Stimulated activated naive CD8-positive, alpha-beta T cell treated with anti-CD3 and anti-CD28 coated beads, Interleukin-15, amount 100 ng/mL, for 72 hours (primary cell): ENCODE measurements at regions not wholly inside any gene's neighbourhood (a gene's known extent, or its start where the extent isn't known, plus 50 kb on each side); places are given as distances from the start of the nearest gene placed in this dataset.
"Not testable (repeated sequence)": the region's sequence is repeated elsewhere in the genome, so short reads cannot be mapped to it uniquely, and the experiment has no call there.

Experiments used
- ATAC-seq: fragments of 150-1000 bp; cut with Tn5 transposase; 2 replicates; pipeline ENCODE4 v1.10.0; 2021; ENCODE audit warnings: mild to moderate bottlenecking, moderate library complexity
- DNase-seq, 2 donors: peaks; one replicate each; pipeline ENCODE4 v3.0.0; 2021 to 2022
- H3K27ac Mint-ChIP-seq, 2 donors: one replicate each; pipeline ENCODE4 v1.8.0; 2022; ENCODE audit warnings: mild to moderate bottlenecking in 2 of 2, mixed read lengths in 2 of 2, moderate library complexity in 2 of 2
- H3K27me3 Mint-ChIP-seq: one replicate; pipeline ENCODE4 v1.8.0; 2022; ENCODE audit warnings: mixed read lengths
- H3K4me1 Mint-ChIP-seq: one replicate; pipeline ENCODE4 v1.8.0; 2022; ENCODE audit warnings: mild to moderate bottlenecking, mixed read lengths
- H3K4me3 Mint-ChIP-seq, 2 donors: one replicate each; pipeline ENCODE4 v1.8.0; 2022; ENCODE audit warnings: mild to moderate bottlenecking in 2 of 2, mixed read lengths in 2 of 2, moderate library complexity in 1 of 2
- H3K9me3 Mint-ChIP-seq, 2 donors: one replicate each; pipeline ENCODE4 v1.8.0; 2022; ENCODE audit warnings: mixed read lengths in 2 of 2

DNA sequence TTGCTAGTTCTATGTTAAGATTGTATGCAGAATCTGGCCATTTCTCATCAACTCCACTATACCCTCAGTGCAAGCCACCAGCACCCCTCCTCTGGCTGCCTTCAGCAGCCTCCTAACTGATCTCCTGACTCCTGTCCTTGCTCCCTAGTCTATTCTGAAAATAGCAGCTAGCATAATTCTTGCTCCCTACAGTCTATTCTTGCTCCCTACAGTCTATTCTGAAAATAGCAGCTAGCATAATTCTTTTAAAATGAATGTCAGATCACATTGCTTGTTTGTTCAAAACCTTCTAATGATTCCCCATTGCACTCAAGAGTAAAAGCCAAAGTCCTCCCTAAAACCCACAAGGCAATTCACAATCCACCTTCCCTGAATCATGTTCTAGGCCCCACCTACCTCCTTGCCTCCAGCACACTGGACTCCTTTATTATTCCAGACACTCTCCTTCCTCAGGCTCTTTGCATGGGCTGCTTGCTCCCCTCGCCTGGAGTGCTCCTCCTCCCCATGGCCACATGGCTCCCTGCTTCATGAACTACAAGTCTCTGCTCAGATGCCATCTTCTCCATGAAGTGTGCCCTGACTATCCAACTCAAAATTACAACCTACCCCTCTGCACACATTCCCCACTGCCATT is 164.2 kb upstream of the TNFAIP3 start:
- no peaks in the 10 kb centered on the region for H3K27me3 Mint-ChIP-seq
- H3K9me3 Mint-ChIP-seq: no peaks in the 10 kb centered on the region
- ATAC-seq: no peak
- DNase-seq: no peak
- H3K4me3 Mint-ChIP-seq: no peak overlapping the region
- H3K27ac Mint-ChIP-seq: peak overlapping the region in 1 of 2 donors; percentile 59
- peaks cover 71% of the 10 kb centered on the region for H3K4me1 Mint-ChIP-seq

DNA sequence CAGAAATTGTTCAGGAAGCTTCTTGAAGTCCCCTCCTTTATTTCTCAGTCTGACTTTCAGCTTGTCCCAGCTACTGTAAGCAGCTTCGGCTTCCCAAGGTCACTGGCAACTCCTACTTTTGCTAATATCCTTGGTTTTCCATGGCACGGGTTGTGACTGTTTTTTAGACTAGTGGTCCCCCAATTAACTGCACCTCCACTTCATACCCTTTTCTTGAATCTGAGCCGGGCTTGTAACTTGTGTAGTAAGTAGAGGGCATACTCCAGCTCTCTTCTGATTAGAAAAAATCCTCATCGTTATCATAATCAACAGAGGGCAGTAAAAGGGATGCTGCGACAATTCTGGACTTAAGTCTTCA is 162.3 kb upstream of the TNFAIP3 start:
- Mint-ChIP-seq H3K4me3 (no peak overlapping the region), H3K27ac (no peak overlapping the region), H3K27me3 (no peaks in the 10 kb centered on the region), H3K9me3 (no peaks in the 10 kb centered on the region), H3K4me1 (peaks cover 75% of the 10 kb centered on the region)
- ATAC-seq: no peak
- DNase-seq: no peak

DNA sequence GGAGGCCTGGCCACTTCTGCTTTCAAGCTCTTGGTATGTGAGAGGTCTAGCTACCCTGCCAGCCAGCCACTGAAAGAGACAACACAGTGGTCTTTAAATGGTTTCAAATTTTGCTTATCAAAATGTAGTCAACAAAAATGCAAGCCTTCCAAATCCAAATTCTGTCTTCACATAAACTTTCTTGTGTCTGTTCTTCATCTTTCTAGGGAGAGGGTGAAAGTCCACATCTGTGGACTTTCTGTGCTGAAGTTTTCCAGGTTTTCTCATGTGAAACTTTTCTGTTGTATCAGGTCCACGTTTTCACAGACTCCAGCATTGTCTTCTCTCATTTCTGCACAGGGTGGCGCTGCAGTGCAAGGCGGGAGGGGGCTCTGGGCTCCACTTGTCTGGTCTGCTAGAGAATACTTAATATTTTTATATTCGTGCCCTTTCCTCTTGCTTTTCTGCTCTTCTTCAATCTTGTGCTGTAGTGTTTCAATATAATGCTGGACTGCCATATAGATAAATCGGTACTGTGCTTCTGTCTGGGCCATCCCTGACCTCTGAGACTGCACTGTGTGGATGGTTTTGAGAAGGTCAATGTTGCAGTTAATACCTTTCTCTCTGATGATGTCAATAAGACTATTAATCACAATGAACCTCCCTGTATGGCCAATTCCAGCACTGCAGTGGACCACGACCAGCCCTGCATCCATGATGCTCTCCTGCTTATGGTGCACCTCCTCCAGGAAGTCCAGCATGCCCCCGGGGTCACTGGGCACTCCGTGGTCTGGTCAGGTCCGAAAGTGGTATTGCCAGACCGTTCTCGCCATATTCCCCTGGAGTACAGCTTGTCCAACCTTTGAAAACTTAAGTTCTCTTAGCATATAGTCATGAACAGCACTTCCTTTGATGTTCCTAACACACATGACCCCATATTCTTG is 161.6 kb upstream of the TNFAIP3 start:
- Mint-ChIP-seq H3K4me1 (peaks cover 75% of the 10 kb centered on the region), H3K27ac (peak overlapping the region in 1 of 2 donors; percentile 75), H3K4me3 (peak overlapping the region in 1 of 2 donors; percentile 30), H3K9me3 (no peaks in the 10 kb centered on the region), H3K27me3 (no peaks in the 10 kb centered on the region)
- ATAC-seq (peak; percentile 49), DNase-seq (peak; percentile 71 to 73)

DNA sequence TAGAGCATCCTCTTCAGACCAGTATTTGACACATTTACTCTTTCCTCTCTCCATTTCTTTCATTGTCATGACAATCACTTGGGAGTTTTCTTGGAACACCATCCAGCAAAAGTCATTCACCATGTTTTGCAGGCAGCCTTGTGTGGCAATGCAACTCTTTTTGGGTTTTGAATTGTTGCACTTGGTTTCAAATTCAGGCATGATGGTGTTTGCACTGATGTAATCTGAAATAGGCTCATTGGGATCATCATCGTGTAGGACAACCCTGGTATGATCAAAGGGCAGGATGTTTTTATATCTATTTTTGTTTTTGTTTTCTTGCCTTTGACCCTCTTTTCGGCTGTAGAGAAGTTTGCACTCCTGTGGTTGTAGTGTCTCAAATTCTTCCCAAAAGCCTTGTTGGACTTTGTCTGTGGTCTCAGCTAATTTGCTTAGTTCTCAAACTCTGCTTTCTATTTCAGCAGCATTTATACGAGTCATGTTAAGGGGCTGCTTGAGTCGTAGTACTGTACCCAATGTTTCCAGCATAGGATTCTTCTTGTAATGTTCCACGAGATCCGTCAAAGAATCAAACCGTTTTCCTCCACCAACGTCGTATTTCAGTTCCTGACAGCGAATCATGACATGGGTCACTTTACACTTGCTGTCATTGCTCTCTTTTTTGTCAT is 160.8 kb upstream of the TNFAIP3 start:
- H3K9me3 Mint-ChIP-seq: peaks cover 1 to 3% of the 10 kb centered on the region in 2 donors
- peak overlapping the region in 1 of 2 donors; percentile 1 for H3K4me3 Mint-ChIP-seq
- no peaks in the 10 kb centered on the region for H3K27me3 Mint-ChIP-seq
- H3K27ac Mint-ChIP-seq: peak overlapping the region in 1 of 2 donors; percentile 13
- peaks cover 72% of the 10 kb centered on the region for H3K4me1 Mint-ChIP-seq
- DNase-seq: no peak
- ATAC-seq: no peak

DNA sequence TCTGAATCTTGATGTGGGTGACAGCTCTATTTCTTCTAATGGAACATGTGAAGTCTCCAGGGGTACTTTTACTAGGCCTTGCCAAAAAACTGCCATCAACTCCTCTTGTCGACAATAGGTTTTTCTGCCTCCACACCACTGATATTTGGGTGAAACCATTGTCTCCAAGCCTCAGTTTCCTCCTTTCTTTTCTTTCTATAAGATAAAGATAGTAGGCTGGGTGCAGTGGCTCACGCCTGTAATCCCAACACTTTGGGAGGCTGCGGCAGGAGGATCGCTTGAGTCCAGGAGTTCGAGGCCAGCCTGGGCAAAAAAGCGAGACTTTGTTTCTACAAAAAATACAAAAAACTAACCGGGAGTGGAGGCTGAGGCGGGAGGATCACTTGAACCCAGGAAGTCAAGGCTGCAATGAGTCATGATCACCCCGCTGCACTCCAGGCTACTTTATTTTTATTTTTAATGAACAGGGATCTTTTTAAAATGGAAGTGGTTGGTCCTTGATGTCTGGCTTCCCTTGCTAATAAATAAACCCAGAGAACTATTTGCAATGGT is 159.9 kb upstream of the TNFAIP3 start:
- Mint-ChIP-seq H3K27me3 (no peaks in the 10 kb centered on the region), H3K4me1 (peaks cover 73% of the 10 kb centered on the region), H3K9me3 (peaks cover 7 to 12% of the 10 kb centered on the region in 2 donors), H3K27ac (peak overlapping the region in 1 of 2 donors; percentile 80), H3K4me3 (peak overlapping the region; percentile 83)
- no peak for ATAC-seq
- DNase-seq: no peak

DNA sequence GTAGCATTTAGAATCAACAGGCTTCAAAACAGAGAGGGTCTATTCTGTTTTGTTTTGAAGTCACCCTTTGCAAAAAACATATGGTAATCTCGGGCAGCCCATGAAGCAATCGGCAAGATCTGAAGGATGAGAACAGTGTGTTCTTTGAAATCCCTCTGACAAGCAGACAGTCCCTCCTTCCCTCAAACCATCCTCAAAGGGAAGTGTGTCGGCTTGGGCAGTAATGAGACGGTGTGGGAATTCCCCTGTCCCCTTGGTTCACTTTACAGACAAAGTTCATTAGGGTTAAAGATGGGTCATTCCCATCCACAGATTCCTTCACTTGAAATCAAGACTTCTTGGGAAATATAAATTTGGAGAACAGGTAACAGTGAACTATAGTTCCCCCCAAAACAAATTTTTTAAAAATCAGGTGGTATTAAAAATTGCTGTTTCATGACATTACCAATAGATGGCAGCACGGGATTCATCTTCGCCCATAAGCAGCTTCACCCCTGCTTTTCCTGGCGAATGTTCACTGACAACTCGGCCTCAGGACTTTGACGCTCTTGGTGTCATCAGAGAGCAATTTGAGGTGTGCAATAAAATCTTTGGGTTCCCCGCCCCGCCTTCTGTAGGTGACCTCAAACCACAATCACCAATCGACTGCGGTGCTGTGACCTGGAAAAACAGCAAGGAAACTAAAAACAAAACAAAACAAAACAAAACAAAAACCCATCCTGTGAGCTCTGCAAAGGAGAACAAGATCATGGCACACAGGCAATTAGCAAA is 159.3 kb upstream of the TNFAIP3 start:
- Mint-ChIP-seq H3K4me3 (peak overlapping the region; percentile 83), H3K27ac (peak overlapping the region; percentile 92 to 93), H3K4me1 (peaks cover 73% of the 10 kb centered on the region), H3K27me3 (no peaks in the 10 kb centered on the region), H3K9me3 (peaks cover 7 to 13% of the 10 kb centered on the region in 2 donors)
- DNase-seq: peak; percentile 58 to 86
- peak; percentile 84 for ATAC-seq

DNA sequence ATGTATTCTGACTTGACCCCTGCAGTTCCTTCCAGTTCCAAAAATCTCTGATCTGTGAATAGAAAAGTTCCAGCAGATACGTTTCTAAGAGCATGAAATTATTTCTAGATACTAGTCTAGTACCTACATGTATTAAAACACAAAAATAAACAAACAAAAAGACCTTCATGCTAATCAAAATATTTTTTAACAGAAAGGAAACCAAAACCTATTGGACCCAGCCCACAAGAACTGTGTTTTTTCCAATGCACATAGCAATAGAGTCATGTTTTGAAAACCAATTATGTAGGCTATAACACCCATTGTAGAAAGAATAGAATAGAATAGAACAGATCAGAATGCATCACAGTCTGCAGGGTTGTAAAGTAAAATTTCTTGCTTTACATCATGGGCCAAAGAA is 158.6 kb upstream of the TNFAIP3 start:
- ATAC-seq (no peak), DNase-seq (no peak)
- H3K4me1 Mint-ChIP-seq: peaks cover 73% of the 10 kb centered on the region
- no peaks in the 10 kb centered on the region for H3K27me3 Mint-ChIP-seq
- peaks cover 7 to 13% of the 10 kb centered on the region in 2 donors for H3K9me3 Mint-ChIP-seq
- H3K4me3 Mint-ChIP-seq: peak overlapping the region; percentile 83
- H3K27ac Mint-ChIP-seq: peak overlapping the region; percentile 92 to 93

DNA sequence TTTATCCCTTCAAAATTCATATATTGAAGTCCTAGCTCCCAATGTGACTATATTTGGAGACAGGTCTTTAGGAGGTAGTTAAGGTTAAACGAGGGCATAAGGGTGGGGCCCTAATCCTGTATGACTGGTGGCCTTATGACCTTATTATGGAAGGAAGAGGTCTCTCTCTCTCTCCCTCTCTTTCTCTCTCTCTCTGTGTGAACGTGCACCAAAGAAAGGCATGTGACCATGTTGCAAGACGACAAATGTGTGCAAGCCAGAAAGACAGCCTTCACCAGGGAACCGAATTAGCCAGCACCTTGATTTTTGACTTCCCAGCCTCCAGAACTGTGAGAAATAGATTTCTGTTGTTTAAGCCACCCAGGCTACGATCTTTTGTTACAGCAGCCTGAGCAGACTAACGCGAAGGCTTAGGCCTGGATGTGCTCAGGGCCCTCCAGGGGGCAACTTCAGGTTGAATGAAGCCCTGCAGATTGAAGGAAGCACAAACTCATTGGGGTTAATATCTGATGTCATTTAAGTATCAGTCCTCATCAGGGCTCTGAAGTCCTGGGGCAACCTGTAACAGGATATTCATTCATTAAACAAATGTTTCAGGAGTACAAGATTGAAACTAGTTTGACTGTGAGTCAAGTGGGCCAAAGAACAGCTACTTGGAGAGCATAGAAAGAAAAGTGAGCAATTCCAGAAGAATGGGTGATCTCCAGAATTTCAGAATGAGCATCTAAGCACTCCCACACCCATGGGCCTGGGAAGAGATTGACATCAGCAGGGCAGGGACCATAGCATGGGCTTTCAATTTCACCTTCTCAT is 157.4 kb upstream of the TNFAIP3 start:
- DNase-seq: peak in 1 of 2 donors; percentile 30
- Mint-ChIP-seq H3K9me3 (peaks cover 13 to 22% of the 10 kb centered on the region in 2 donors), H3K4me1 (peaks cover 71% of the 10 kb centered on the region), H3K27me3 (no peaks in the 10 kb centered on the region), H3K27ac (no peak overlapping the region), H3K4me3 (peak overlapping the region in 1 of 2 donors; percentile 7)
- ATAC-seq: peak; percentile 64

DNA sequence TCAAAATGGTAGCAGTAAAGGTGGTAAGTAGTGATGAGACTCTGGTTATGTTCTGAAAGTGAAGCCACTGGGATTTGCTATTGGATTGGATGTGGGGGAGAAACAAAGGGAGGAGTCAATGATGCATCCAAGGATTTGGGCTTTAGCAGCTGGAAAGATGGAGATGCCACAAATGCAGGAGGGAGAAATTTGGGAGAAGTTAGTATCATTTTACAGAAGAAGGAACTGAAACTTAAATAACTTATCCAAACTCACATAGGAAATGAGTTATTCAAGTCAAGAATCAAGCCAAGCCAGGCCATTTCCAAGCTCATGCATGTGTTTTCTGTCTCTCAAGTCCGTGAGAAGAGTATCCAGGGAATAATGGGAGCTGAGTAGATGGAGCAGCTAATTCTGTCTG is 155.1 kb upstream of the TNFAIP3 start:
- no peak overlapping the region for H3K27ac Mint-ChIP-seq
- no peak overlapping the region for H3K4me3 Mint-ChIP-seq
- no peak for DNase-seq
- ATAC-seq: no peak
- peaks cover 70% of the 10 kb centered on the region for H3K4me1 Mint-ChIP-seq
- H3K9me3 Mint-ChIP-seq: peaks cover 13 to 22% of the 10 kb centered on the region in 2 donors
- H3K27me3 Mint-ChIP-seq: no peaks in the 10 kb centered on the region

DNA sequence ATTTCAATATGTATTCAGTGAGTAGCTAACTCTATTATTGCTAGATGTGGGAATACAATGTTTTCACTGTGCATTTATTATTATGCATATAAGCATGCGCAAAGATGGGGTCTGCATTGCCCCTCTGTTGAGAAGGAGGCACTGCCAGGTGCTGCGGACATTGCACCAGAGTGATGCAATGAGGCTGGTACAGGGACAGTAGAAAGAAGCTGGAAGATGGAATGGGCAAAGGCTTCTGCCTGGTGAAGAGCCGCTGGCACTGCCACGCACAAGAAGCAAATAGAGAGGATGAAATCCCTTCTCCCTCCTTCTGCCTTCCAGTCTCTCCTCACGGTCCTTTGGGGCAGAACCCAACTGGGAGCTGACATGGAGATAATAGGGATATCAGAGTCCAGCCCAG is 154.5 kb upstream of the TNFAIP3 start:
- H3K4me3 Mint-ChIP-seq: no peak overlapping the region
- DNase-seq (no peak), ATAC-seq (no peak)
- H3K9me3 Mint-ChIP-seq: peaks cover 13 to 22% of the 10 kb centered on the region in 2 donors
- H3K4me1 Mint-ChIP-seq: peaks cover 70% of the 10 kb centered on the region
- H3K27ac Mint-ChIP-seq: no peak overlapping the region
- H3K27me3 Mint-ChIP-seq: no peaks in the 10 kb centered on the region

DNA sequence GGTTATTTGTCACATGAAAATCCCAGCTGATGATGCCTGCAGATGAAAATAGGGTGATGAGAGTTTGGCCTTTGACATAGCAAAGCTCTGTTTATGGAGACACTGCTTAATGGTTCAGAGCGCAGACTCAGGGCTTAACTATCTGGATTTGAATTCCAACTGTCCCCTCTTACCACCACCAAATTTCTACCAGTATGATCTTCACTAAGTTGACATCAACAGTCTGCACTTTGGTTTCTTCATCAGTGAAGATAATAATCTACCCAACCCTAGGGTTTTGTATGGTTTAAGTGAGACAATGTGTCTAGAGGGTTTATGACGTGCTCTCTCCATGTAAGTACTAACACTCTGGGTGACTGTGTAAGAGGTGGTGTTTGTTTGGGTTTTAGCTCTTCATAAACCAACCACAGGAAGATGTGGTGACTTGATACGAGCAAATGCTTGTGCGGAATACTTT is 151.4 kb upstream of the TNFAIP3 start:
- peaks cover 49% of the 10 kb centered on the region for H3K4me1 Mint-ChIP-seq
- no peaks in the 10 kb centered on the region for H3K27me3 Mint-ChIP-seq
- peaks cover 13 to 28% of the 10 kb centered on the region in 2 donors for H3K9me3 Mint-ChIP-seq
- peak; percentile 88 for ATAC-seq
- DNase-seq: no peak
- H3K4me3 Mint-ChIP-seq: no peak overlapping the region
- peak overlapping the region in 1 of 2 donors; percentile 28 for H3K27ac Mint-ChIP-seq

DNA sequence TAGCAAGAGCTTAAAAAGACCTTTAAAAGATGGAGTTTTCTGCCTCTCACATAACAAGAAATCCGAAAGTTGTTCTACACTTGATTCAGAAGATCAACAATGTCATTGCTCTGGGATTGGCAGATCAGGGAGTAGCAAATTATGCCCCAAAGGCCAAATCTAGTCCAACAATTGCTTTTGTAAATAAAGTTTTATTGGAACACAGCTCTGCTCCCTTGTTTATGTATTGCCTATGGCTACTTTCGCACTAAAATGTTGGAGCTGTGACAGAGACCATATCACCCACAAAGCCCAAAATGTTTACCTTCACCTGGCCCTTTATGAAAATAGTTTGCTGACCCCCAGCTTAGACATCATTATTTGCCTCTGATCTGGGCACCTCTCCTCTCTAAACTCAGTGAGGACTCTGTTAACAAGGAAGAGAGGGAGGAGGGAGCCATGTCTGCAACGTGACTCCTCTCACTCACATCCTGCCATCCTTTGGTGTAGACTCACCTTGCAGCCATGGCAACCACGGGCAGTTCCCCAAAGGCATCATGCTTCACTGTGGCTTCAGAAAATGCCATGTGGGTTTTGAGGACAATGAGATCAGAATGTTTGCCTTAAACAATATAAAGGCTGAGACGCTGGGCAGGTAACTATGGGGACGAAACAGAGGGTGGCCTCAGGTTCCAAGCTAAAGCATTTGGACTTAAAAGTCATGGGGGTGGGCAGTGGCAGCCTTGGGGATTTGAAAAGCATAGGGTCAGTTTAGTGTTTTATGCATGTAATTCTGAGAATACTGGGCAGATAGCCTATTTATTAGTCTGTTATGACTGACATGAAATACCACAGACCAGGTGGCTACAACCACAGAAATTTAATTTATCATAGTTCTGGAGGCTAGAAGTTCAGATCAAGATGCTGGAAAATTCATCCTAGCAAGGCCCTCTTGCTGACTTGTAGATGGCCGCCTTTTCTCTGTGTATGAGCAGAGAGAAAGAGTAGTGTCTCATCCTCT is 149.7 kb upstream of the TNFAIP3 start:
- Mint-ChIP-seq H3K27me3 (no peaks in the 10 kb centered on the region), H3K4me1 (peaks cover 39% of the 10 kb centered on the region), H3K4me3 (peak overlapping the region; percentile 27 to 63), H3K27ac (peak overlapping the region; percentile 84 to 93), H3K9me3 (peaks cover 6 to 14% of the 10 kb centered on the region in 2 donors)
- DNase-seq (peak; percentile 58 to 86), ATAC-seq (peak; percentile 93)

DNA sequence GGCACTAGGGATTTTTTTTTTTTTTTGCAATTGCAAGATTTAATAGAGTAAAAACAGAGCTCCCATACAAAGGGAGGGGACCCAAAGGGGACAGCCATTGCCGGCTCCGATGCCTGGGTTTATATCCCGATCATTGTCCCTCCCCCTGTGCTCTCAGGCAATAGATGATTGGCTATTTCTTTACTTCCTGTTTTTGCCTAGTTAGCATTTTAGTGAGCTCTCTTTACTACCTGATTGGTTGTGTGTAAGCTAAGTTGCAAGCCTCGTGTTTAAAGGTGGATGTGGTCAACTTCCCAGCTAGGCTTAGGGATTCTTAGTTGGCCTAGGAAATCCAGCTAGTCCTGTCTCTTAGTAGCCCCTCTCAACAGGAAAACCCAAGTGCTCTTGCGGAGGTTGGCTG is 148.2 kb upstream of the TNFAIP3 start:
- not testable (repeated sequence) for DNase-seq, ATAC-seq, H3K27me3 Mint-ChIP-seq, H3K27ac Mint-ChIP-seq, H3K4me3 Mint-ChIP-seq
- Mint-ChIP-seq H3K9me3 (peaks cover 5 to 12% of the 10 kb centered on the region in 2 donors), H3K4me1 (peaks cover 48% of the 10 kb centered on the region)
